SU-DHL-6 (cell line): ENCODE measurements at regions not wholly inside any gene's neighbourhood (a gene's known extent, or its start where the extent isn't known, plus 50 kb on each side); places are given as distances from the start of the nearest gene placed in this dataset.

Source experiments
- CTCF ChIP-seq: fragments of 200-600 bp; sonication (generic); IDR thresholded peaks from one replicate; pipeline ENCODE4 v1.5.1; 2017; ENCODE audit warnings: antibody characterized with exemption, mild to moderate bottlenecking, low read length, moderate library complexity; ENCODE audit not compliant: insufficient read depth, poor library complexity, severe bottlenecking
- EZH2phosphoT487 ChIP-seq: fragments of 200-600 bp; sonication (generic), shearing (Covaris generic); conservative IDR thresholded peaks from 2 replicates; pipeline ENCODE4 v1.6.1; 2018; ENCODE audit warnings: mild to moderate bottlenecking, antibody characterized with exemption, low read length, moderate library complexity, mixed read lengths

GRCh38 chr3:110664148-110664547, 407.5 kb upstream of the NECTIN3 start:
- TF ChIP-seq CTCF (no peak), EZH2phosphoT487 (no peak)
